SK-N-SH (cell line): ENCODE measurements at regions not wholly inside any gene's neighbourhood (a gene's known extent, or its start where the extent isn't known, plus 50 kb on each side); places are given as distances from the start of the nearest gene placed in this dataset.

ENCODE experiments used
- CTCF ChIP-seq: fragments of 200-600 bp; sonication (generic); IDR thresholded peaks from 2 replicates; pipeline ENCODE4 v1.6.1; 2017; ENCODE audit warnings: antibody characterized with exemption, mild to moderate bottlenecking, moderate library complexity
- EP300 ChIP-seq, 2 experiments: IDR thresholded peaks; 2 replicates each; pipeline versions ENCODE4 v1.4.0 to v1.6.1; 2012; ENCODE audit warnings: borderline replicate concordance in 1 of 2, low read depth in 1 of 2, low read length in 1 of 2
- GABPA ChIP-seq: IDR thresholded peaks from 2 replicates; pipeline ENCODE4 v1.4.0; 2012; ENCODE audit warnings: low read depth, mild to moderate bottlenecking
- SIN3A ChIP-seq: IDR thresholded peaks from 2 replicates; pipeline ENCODE4 v1.6.1; 2012; ENCODE audit warnings: low read depth, mild to moderate bottlenecking, low read length, moderate library complexity, borderline replicate concordance
- TAF1 ChIP-seq: IDR thresholded peaks from 2 replicates; pipeline ENCODE4 v1.6.1; 2012; ENCODE audit warnings: low read depth, mild to moderate bottlenecking, low read length, moderate library complexity, borderline replicate concordance
- TCF12 ChIP-seq: IDR thresholded peaks from 2 replicates; pipeline ENCODE4 v1.4.0; 2012

- TF ChIP-seq EP300 (IDR thresholded peaks at IDR 0.05; ENCODE audit: borderline replicate concordance in 1 of 2, low read depth in 1 of 2, low read length in 1 of 2), result no peak
- TF ChIP-seq CTCF, result no peak
- TF ChIP-seq GABPA, result no peak
- TF ChIP-seq TCF12, result no peak
- no peak for TF ChIP-seq SIN3A
- no peak for TF ChIP-seq TAF1
Measured at GRCh38 chr5:126280343-126280742, 142.9 kb upstream of the GRAMD2B start.
